Dendritic cell treated with granulocyte-macrophage colony-stimulating factor and Interleukin-4, amounts not matched to agents 40 ng/mL and 50 ng/mL, for 4 days (primary cell): ENCODE measurements at regions not wholly inside any gene's neighbourhood (a gene's known extent, or its start where the extent isn't known, plus 50 kb on each side); places are given as distances from the start of the nearest gene placed in this dataset.

Experiments used
- H3K27ac Mint-ChIP-seq: one replicate; pipeline ENCODE4 v1.8.0; 2022; ENCODE audit warnings: mild to moderate bottlenecking, mixed read lengths
- H3K27me3 Mint-ChIP-seq: one replicate; pipeline ENCODE4 v1.8.0; 2022; ENCODE audit warnings: mild to moderate bottlenecking, mixed read lengths
- H3K36me3 Mint-ChIP-seq: one replicate; pipeline ENCODE4 v1.8.0; 2022; ENCODE audit warnings: low read depth, mixed read lengths
- H3K4me1 Mint-ChIP-seq: one replicate; pipeline ENCODE4 v1.8.0; 2022; ENCODE audit warnings: low read depth, mixed read lengths
- H3K4me3 Mint-ChIP-seq: one replicate; pipeline ENCODE4 v1.8.0; 2022; ENCODE audit warnings: mild to moderate bottlenecking, moderate library complexity, mixed read lengths
- H3K9me3 Mint-ChIP-seq: one replicate; pipeline ENCODE4 v1.8.0; 2022; ENCODE audit warnings: mixed read lengths
- intact Hi-C: fragments of 100-400 bp; cut with micrococcal nuclease; formaldehyde crosslinking; loops from one replicate; pipeline ENCODE4 v1.15.0; 2022

GRCh38 chr1:39085174-39085573 is 59.0 kb downstream of the NDUFS5 start:
- Mint-ChIP-seq H3K9me3 (no peaks in the 10 kb centered on the region), H3K27ac (no peak overlapping the region), H3K4me3 (no peak overlapping the region), H3K36me3 (no peaks in the 10 kb centered on the region), H3K27me3 (peaks cover 39% of the 10 kb centered on the region), H3K4me1 (peaks cover 24% of the 10 kb centered on the region)
- intact Hi-C loops: loop anchor here (10.0 kb wide), 1 partner anchor 210 kb away; the partner anchor contains the start of gene MYCBP

GRCh38 chr1:39086386-39086785 is 60.2 kb downstream of the NDUFS5 start:
- H3K4me1 Mint-ChIP-seq: peaks cover 18% of the 10 kb centered on the region
- H3K9me3 Mint-ChIP-seq: no peaks in the 10 kb centered on the region
- H3K36me3 Mint-ChIP-seq: no peaks in the 10 kb centered on the region
- intact Hi-C loops: loop anchor here (10.0 kb wide), 1 partner anchor 212 kb away; the partner anchor contains the start of gene MYCBP
- no peak overlapping the region for H3K4me3 Mint-ChIP-seq
- H3K27ac Mint-ChIP-seq: no peak overlapping the region
- peaks cover 30% of the 10 kb centered on the region for H3K27me3 Mint-ChIP-seq

DNA sequence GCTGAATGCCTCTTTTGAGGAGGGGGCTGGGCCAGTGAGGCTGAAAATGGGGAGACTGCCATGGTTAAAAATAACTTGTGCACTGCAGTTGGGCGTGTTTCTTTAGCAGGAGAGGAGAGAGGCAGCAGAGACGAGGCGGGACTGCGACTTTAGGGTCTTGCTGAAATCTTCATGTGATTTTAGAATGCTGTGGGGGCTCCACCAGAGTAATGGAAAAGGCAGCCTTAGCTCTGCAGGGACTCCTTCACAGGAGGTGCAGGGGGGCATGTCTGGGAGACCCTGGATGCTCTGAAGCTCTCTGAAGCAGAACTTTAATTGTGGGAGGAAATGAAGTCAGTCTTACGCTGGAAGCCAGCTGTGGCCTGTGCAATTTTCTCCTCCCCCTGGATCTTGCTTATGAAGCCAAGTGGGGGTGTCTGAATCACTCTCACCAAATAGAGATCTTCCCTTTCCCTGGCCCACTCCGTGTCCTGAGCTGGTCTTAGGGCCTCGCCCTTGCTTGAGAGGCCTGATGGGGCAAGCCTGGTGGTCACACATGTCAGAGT is 60.8 kb downstream of the NDUFS5 start:
- Mint-ChIP-seq H3K9me3 (no peaks in the 10 kb centered on the region), H3K27ac (no peak overlapping the region), H3K4me3 (no peak overlapping the region), H3K4me1 (peaks cover 23% of the 10 kb centered on the region), H3K36me3 (no peaks in the 10 kb centered on the region), H3K27me3 (peaks cover 26% of the 10 kb centered on the region)
- intact Hi-C loops: loop anchor here (10.0 kb wide), 1 partner anchor 212 kb away; the partner anchor contains the start of gene MYCBP

- Mint-ChIP-seq H3K27ac (no peak overlapping the region), H3K4me3 (no peak overlapping the region), H3K4me1 (peaks cover 28% of the 10 kb centered on the region), H3K9me3 (no peaks in the 10 kb centered on the region), H3K27me3 (peaks cover 21% of the 10 kb centered on the region), H3K36me3 (no peaks in the 10 kb centered on the region)
- intact Hi-C loops: loop anchor here (10.0 kb wide), 1 partner anchor 213 kb away; the partner anchor contains the start of gene MYCBP
Measured at GRCh38 chr1:39087435-39087834, 61.3 kb downstream of the NDUFS5 start.

DNA sequence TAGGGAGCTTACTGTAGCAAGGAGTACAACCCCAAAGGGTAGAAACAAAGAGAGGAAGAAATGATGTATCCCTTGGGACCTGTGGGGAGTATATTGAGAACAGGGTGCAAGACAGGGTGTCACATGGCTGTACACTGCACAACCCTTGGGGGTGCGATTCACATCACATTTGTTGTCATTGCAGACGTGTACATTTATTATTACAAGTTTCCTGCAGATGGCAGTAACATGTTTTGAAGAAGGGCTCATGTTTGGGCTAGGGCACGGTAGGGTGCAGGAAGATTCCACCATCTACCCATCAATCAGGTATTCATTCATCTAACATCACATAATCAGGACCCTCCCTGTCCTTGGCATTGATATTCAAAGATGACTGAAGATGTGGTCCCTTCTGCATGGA is 62.5 kb downstream of the NDUFS5 start:
- Mint-ChIP-seq H3K36me3 (no peaks in the 10 kb centered on the region), H3K4me1 (peaks cover 34% of the 10 kb centered on the region), H3K27me3 (peaks cover 11% of the 10 kb centered on the region), H3K4me3 (no peak overlapping the region), H3K9me3 (no peaks in the 10 kb centered on the region), H3K27ac (no peak overlapping the region)
- intact Hi-C loops: loop anchor here (10.0 kb wide), 1 partner anchor 214 kb away; the partner anchor contains the start of gene MYCBP

DNA sequence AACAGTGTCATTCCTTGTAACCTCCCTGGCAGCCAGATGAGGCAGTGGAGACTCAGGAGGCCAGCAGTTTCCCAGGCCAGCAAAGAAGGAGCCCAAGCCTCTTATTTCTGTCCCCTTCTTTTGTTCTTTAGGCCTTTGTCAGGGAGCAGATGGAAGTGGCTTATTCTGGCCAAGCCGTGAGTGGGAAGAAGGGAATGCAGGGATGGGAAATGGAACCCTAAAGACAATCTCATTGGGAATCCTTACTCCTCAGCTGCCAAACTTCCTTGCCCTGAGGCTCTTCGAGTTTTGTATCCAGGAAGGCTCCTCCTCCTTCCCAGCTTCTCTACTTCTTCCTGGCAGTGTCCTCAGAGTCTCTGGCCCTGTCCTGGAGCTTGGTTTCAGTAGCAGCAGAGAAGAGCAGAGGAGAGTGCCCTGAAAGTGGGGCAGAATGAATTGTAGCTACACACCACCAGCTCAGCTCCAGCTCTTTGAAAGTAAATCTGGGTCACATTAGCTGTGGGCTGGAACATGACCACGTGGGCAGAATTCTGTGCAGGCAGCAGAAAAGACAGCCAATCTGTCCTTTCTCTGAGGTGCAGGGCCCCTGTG is 63.9 kb downstream of the NDUFS5 start:
- intact Hi-C loops: loop anchor here (10.0 kb wide), 2 partner anchors 215 to 325 kb away; partner anchors contain the start of gene MYCBP
- Mint-ChIP-seq H3K27me3 (peaks cover 4% of the 10 kb centered on the region), H3K4me1 (peaks cover 34% of the 10 kb centered on the region), H3K4me3 (no peak overlapping the region), H3K36me3 (no peaks in the 10 kb centered on the region), H3K27ac (no peak overlapping the region), H3K9me3 (no peaks in the 10 kb centered on the region)

DNA sequence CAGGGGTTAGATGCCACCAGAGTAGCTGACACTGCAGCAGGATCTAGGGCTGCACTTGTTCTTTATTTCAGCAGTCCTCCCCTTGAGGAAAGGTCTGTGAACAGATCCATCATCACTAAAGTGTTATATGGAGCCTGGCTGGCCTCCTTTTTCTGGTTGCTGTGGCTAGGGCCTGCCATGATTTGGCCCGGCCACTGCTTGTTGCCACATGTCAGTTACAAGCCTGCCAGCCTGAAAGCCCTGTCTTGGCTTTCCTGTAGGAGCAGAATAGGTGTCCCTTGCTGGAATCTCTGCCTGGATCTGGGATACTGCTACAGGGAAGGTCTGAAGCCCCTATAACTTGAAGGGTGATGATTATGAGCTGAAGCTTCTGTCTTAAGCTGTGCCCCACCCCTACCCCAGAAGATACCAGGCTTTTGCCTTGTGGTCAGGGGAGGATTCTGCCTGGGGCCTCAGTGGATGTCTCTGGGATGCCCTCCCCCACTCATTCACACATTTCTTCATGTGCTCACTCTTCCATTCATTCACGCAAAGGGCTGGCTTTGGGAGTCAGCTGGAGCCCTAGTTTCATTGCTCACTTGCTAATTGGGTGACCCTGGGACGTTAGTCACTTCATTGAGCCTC is 64.7 kb downstream of the NDUFS5 start:
- intact Hi-C loops: loop anchor here (10.0 kb wide), 1 partner anchor 324 kb away; no protein-coding TSS in a partner anchor
- no peak overlapping the region for H3K27ac Mint-ChIP-seq
- peaks cover under 1% of the 10 kb centered on the region for H3K27me3 Mint-ChIP-seq
- no peak overlapping the region for H3K4me3 Mint-ChIP-seq
- H3K36me3 Mint-ChIP-seq: no peaks in the 10 kb centered on the region
- H3K4me1 Mint-ChIP-seq: peaks cover 34% of the 10 kb centered on the region
- no peaks in the 10 kb centered on the region for H3K9me3 Mint-ChIP-seq

DNA sequence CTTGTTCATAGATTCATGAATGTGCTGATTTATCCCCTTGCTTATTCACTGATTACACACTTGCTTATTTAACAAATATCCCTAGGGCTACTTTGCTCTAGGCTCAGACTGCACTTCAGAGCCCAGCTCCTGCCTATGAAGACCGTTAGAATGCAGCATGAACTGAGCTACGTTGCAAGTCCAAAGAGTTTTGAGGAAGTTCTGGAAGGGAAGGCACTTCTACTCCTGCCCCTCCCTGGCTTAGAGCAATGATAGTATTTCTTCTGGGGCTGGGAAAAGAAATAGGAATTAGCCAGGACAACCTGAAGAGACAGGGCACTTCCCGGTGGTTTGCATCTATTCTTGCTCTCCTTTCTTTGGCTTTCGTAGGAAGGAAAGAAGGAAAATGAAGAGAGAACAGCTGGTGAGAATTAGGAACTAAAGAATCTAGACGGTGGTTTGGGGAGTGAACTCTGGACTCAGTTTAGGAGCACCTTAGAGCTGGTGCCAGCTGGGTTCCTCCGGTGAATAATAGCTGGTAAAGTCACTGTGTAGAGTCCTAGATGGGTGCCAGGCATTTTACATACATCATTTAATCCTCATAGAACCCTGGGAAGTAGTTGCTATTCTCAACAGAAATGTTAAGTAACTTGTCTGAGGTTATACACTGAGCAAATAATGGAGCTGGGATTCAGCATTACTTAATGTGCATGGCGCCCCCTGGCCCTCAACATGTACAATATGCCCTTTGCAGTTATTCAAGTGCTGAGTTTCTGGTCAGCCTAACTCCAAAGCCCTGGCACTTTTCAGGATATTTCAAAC is 65.9 kb downstream of the NDUFS5 start:
- no peak overlapping the region for H3K27ac Mint-ChIP-seq
- H3K27me3 Mint-ChIP-seq: no peaks in the 10 kb centered on the region
- no peaks in the 10 kb centered on the region for H3K9me3 Mint-ChIP-seq
- H3K4me3 Mint-ChIP-seq: no peak overlapping the region
- H3K36me3 Mint-ChIP-seq: no peaks in the 10 kb centered on the region
- H3K4me1 Mint-ChIP-seq: peaks cover 22% of the 10 kb centered on the region
- intact Hi-C loops: loop anchor here (10.0 kb wide), 1 partner anchor 323 kb away; no protein-coding TSS in a partner anchor

GRCh38 chr1:39094685-39095084 is 68.5 kb downstream of the NDUFS5 start:
- Mint-ChIP-seq H3K27me3 (no peaks in the 10 kb centered on the region), H3K4me1 (peaks cover 36% of the 10 kb centered on the region), H3K4me3 (no peak overlapping the region), H3K27ac (no peak overlapping the region), H3K9me3 (no peaks in the 10 kb centered on the region), H3K36me3 (no peaks in the 10 kb centered on the region)
- intact Hi-C loops: loop anchor here (10.0 kb wide), 1 partner anchor 320 kb away; no protein-coding TSS in a partner anchor

- H3K36me3 Mint-ChIP-seq: no peaks in the 10 kb centered on the region
- H3K9me3 Mint-ChIP-seq: no peaks in the 10 kb centered on the region
- H3K4me3 Mint-ChIP-seq: no peak overlapping the region
- peaks cover 44% of the 10 kb centered on the region for H3K4me1 Mint-ChIP-seq
- H3K27me3 Mint-ChIP-seq: no peaks in the 10 kb centered on the region
- H3K27ac Mint-ChIP-seq: no peak overlapping the region
- intact Hi-C loops: loop anchor here (1.0 to 10.0 kb wide), 3 partner anchors 93 to 316 kb away; no protein-coding TSS in a partner anchor
Measured at GRCh38 chr1:39098546-39099250, 72.5 kb downstream of the NDUFS5 start.

DNA sequence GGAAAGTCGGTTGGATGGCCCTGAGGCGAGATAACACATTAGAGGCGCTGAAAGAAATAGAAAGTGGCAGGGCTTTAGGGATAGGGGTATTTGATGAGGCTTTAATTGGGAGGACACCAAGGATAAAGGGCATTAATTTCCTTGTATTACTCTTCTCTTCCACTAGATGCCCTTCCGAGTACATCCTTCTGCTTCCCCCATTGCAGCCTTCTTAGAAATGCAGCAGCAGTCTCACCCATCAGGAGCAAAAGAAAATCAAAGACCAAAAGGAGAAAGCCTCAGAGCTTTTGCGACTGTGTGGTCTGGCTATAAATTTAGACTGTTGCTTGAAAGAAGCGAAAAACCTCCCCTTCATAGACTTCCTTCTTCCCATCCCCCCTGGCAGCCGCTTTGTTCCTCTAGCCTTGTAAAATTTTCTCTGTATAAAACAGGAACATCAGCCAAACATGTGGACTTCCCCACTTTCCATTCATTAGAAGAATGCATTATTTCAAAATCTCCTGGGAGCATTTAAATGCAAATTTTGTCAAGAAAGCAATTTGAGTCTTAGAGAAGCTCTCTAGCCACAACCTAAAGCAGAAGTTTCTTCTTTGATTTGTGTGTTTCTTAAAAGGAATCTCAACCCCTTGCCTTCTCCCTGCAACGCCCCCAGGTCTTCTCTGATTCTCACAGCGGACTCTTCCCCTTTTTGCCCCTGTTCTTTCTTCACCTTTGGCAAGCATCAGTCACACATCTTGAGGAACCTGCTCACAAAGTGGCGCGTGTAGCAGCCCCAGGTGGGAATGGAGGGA is 76.6 kb downstream of the NDUFS5 start:
- peaks cover 63% of the 10 kb centered on the region for H3K4me1 Mint-ChIP-seq
- H3K27me3 Mint-ChIP-seq: no peaks in the 10 kb centered on the region
- H3K36me3 Mint-ChIP-seq: peaks cover 9% of the 10 kb centered on the region
- H3K9me3 Mint-ChIP-seq: no peaks in the 10 kb centered on the region
- intact Hi-C loops: no loop called here
- H3K27ac Mint-ChIP-seq: peak overlapping the region; percentile 86
- peak overlapping the region; percentile 50 for H3K4me3 Mint-ChIP-seq

DNA sequence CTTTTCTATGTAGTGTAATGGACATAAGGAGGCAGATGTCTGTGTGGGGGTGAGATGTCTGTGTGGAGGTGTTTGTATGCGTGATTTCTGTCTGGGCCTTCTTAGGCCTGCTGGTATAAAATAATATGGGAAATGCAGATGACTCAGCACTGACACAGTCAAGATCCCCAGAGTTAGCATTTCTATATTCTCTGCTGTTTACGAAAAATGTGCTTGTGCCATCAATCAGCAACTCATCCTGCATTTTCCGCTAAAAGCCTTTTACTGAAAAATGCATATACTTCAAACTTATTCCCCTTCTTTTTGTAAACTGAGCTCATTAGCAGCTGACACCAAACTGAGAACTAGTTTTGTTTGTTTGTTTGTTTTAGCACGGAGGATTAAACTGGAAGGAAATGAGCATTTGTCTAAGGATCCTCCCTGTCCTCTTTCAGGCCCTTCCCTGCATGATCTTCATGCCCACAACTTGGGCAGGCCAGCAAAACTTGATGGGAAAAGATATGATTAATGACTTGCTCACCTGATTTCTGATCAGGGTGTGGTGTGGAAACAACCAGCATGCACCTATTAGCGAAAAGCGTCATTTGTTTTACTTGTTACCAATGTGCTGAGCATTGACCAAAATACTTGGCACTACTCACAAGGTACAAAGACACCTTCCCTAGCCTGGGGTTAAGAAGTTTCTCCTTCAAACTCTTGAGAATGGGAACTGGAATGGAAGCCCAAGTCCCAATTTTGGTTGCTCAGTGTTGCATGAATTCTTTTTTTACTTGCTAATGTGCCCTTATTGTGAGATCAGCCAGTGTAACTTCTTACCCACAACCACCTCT is 77.4 kb downstream of the NDUFS5 start:
- intact Hi-C loops: no loop called here
- peaks cover 9% of the 10 kb centered on the region for H3K36me3 Mint-ChIP-seq
- peaks cover 56% of the 10 kb centered on the region for H3K4me1 Mint-ChIP-seq
- H3K27me3 Mint-ChIP-seq: no peaks in the 10 kb centered on the region
- no peak overlapping the region for H3K4me3 Mint-ChIP-seq
- H3K9me3 Mint-ChIP-seq: no peaks in the 10 kb centered on the region
- peak overlapping the region; percentile 86 for H3K27ac Mint-ChIP-seq
